Loucy (cell line): ENCODE measurements at regions not wholly inside any gene's neighbourhood (a gene's known extent, or its start where the extent isn't known, plus 50 kb on each side); places are given as distances from the start of the nearest gene placed in this dataset.

Experiments used
- H2AFZ ChIP-seq: fragments of 200-600 bp; sonication (generic); 2 replicates; pipeline ENCODE4 v1.6.0; 2016; ENCODE audit warnings: antibody characterized with exemption, mild to moderate bottlenecking, low read length, moderate library complexity
- H3F3A ChIP-seq: fragments of 200-600 bp; 2 replicates; pipeline ENCODE4 v1.6.0; 2016; ENCODE audit warnings: antibody characterized with exemption, low read depth, mild to moderate bottlenecking
- H3K27me3 ChIP-seq: fragments of 200-600 bp; sonication (generic); 2 replicates; pipeline ENCODE4 v1.6.1; 2014; ENCODE audit warnings: low read length, mild to moderate bottlenecking; ENCODE audit not compliant: insufficient read depth, poor library complexity, severe bottlenecking
- H3K36me3 ChIP-seq: fragments of 200-600 bp; sonication (generic); 2 replicates; pipeline ENCODE4 v1.6.1; 2016; ENCODE audit warnings: low read length; ENCODE audit not compliant: insufficient read depth
- H3K4me1 ChIP-seq: fragments of 200-600 bp; sonication (generic); 2 replicates; pipeline ENCODE4 v1.5.1; 2014; ENCODE audit warnings: low read length, mild to moderate bottlenecking; ENCODE audit not compliant: insufficient read depth, poor library complexity, severe bottlenecking
- H3K4me2 ChIP-seq: fragments of 200-600 bp; sonication (generic); 2 replicates; pipeline ENCODE4 v1.6.0; 2014; ENCODE audit warnings: antibody characterized with exemption, low read length, low read depth, mild to moderate bottlenecking; ENCODE audit not compliant: poor library complexity, severe bottlenecking
- H3K4me3 ChIP-seq: fragments of 200-600 bp; sonication (generic); 2 replicates; pipeline ENCODE4 v1.5.1; 2014; ENCODE audit warnings: low read length, mild to moderate bottlenecking, mixed read lengths; ENCODE audit not compliant: poor library complexity, severe bottlenecking
- H3K79me2 ChIP-seq: fragments of 200-600 bp; sonication (generic); 2 replicates; pipeline ENCODE4 v1.6.1; 2014; ENCODE audit warnings: low read length; ENCODE audit not compliant: insufficient read depth
- H3K9ac ChIP-seq: fragments of 200-600 bp; sonication (generic); 2 replicates; pipeline ENCODE4 v1.6.0; 2014; ENCODE audit warnings: mild to moderate bottlenecking, low read depth, low read length, moderate library complexity; ENCODE audit not compliant: poor library complexity, severe bottlenecking
- H3K9me2 ChIP-seq: fragments of 200-600 bp; sonication (generic); replicated peaks from 2 replicates; pipeline ENCODE4 v1.6.1; 2016; ENCODE audit warnings: low read depth, low read length, mixed read lengths
- H3K9me3 ChIP-seq: fragments of 200-600 bp; sonication (generic); 2 replicates; pipeline ENCODE4 v1.6.1; 2014; ENCODE audit warnings: mild to moderate bottlenecking, antibody characterized with exemption, low read length, low read depth; ENCODE audit not compliant: insufficient read depth
- H4K20me1 ChIP-seq: fragments of 200-600 bp; sonication (generic); 2 replicates; pipeline ENCODE4 v1.6.0; 2014; ENCODE audit warnings: antibody characterized with exemption, low read length, mild to moderate bottlenecking; ENCODE audit not compliant: insufficient read depth, poor library complexity, severe bottlenecking
- EZH2phosphoT487 ChIP-seq: fragments of 200-600 bp; IDR thresholded peaks from 2 replicates; pipeline ENCODE4 v1.6.1; 2018; ENCODE audit warnings: antibody characterized with exemption, mild to moderate bottlenecking, moderate library complexity, borderline replicate concordance
- TF ChIP-seq, protein P1 (sequence below): fragments of 200-600 bp; sonication (generic); conservative IDR thresholded peaks from 2 replicates; pipeline ENCODE4 v1.5.1; 2014; ENCODE audit warnings: mild to moderate bottlenecking, antibody characterized with exemption, low read length

DNA sequence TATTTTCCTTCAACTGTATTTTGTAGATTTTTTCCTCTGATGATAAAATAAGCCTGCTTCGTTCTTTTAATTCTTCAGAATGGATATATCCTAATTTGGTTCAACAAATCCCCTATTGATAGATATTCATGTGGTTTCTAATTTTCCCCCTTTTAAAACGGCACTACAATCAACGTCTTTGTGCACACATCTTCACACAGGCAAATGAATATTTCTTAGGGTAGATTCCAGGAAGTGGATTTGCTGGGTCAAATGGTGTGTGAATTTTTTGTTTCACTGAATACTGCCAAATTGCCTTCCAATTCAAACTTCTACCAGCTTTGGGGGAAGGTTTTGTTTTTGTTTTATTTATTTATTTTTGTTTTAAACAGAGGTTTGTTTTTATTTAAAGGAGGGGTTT lies 287.2 kb downstream of the FOXO1 start:
- H3F3A ChIP-seq, result no peaks in the 10 kb centered on the region
- H3K79me2 ChIP-seq, result no peaks in the 10 kb centered on the region
- H3K9me2 ChIP-seq, result no peaks in the 10 kb centered on the region
- no peaks in the 10 kb centered on the region for H3K27me3 ChIP-seq
- H3K4me3 ChIP-seq, result no peak overlapping the region
- TF ChIP-seq, protein P1, sequence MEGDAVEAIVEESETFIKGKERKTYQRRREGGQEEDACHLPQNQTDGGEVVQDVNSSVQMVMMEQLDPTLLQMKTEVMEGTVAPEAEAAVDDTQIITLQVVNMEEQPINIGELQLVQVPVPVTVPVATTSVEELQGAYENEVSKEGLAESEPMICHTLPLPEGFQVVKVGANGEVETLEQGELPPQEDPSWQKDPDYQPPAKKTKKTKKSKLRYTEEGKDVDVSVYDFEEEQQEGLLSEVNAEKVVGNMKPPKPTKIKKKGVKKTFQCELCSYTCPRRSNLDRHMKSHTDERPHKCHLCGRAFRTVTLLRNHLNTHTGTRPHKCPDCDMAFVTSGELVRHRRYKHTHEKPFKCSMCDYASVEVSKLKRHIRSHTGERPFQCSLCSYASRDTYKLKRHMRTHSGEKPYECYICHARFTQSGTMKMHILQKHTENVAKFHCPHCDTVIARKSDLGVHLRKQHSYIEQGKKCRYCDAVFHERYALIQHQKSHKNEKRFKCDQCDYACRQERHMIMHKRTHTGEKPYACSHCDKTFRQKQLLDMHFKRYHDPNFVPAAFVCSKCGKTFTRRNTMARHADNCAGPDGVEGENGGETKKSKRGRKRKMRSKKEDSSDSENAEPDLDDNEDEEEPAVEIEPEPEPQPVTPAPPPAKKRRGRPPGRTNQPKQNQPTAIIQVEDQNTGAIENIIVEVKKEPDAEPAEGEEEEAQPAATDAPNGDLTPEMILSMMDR, result no peak
- no peaks in the 10 kb centered on the region for H3K36me3 ChIP-seq
- H4K20me1 ChIP-seq, result no peaks in the 10 kb centered on the region
- H3K9me3 ChIP-seq, result no peaks in the 10 kb centered on the region
- H2AFZ ChIP-seq, result no peak overlapping the region
- H3K4me1 ChIP-seq, result peaks cover 11% of the 10 kb centered on the region
- H3K4me2 ChIP-seq, result no peak overlapping the region
- H3K9ac ChIP-seq, result no peak overlapping the region

DNA sequence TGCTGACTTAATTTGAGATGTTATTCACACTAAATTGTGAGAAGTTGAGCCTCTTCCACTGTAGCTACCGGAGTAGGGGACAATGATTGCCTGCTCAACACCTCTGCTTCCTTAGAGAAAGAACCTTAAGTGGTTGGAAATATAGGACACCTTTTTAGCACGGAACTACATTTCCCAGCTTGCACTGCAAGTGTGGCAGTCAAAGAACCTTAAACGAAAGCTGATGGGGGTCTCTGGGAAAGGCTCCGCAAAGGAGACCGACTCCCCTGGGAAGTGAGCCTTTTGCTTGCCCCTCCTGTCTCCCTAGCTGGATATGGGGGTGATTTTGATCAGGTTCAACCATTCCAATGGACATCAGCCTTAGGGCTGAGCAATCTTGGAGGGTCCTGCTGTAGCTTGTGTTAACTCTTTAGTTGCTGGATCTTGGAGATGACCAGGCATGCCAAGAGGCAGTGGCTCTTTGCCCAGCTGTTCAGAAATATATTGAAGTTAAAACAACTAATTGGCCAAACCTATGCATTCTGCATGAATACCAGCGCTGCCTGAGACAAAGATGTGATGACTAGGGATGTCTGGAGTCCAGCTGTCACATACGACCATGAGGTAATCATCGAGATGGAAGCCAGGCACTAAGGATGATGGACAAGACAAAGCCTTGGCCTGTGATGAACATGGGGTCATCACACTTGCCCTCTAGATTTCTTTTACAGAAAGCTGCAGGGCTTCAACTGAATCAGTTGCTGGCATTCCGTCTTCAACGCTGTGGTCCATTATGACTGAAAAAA lies 286.5 kb downstream of the FOXO1 start:
- H2AFZ ChIP-seq, result no peak overlapping the region
- no peaks in the 10 kb centered on the region for H4K20me1 ChIP-seq
- H3K4me1 ChIP-seq, result peaks cover 15% of the 10 kb centered on the region
- H3K9me2 ChIP-seq, result no peaks in the 10 kb centered on the region
- no peak overlapping the region for H3K4me3 ChIP-seq
- no peaks in the 10 kb centered on the region for H3K36me3 ChIP-seq
- H3K9ac ChIP-seq, result no peak overlapping the region
- no peaks in the 10 kb centered on the region for H3F3A ChIP-seq
- TF ChIP-seq, protein P1, result no peak
- H3K27me3 ChIP-seq, result no peaks in the 10 kb centered on the region
- no peaks in the 10 kb centered on the region for H3K9me3 ChIP-seq
- no peak overlapping the region for H3K4me2 ChIP-seq
- H3K79me2 ChIP-seq, result no peaks in the 10 kb centered on the region

DNA sequence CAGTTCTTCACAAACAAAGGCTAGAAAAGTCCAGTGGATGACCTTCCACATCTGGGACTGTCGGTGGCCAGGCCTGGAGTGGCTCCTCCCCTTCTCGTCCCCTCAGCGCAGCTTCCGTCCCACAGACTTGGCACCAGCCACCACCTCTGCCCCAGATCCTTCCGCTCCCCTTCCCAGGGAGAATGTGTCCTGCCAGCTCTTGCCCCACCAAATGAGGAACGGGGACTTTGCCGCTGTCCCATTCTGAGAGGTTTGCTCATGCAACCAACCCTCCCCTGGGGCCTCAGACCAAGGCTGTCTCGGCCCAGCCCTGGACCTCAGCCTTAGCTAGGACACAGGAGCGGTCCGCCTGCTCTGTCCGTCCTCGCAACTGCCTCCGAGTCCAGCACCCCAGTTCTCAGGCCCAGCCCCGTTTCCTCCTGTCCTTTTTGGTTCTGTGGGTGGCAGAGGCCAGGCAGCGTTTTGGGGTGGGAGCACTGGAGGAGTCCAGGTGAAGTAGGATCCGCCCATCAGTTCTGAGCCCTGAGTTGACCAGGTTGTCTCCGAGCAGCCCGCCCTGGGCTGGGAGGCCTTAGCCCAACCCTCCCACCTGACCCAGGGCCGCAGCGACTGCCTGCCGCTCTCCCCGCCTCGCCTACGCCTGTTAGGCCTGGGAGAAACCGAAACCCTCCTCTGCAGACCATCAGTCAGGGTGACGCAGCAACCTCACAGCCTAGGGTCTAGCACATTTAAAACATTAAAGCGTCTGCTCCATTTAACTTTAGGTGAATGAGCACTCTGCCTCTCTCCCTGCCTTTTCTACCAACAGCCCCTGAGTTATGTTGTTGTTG lies 284.3 kb downstream of the FOXO1 start:
- H3K4me1 ChIP-seq, result peaks cover 7% of the 10 kb centered on the region
- no peak overlapping the region for H3K9ac ChIP-seq
- no peak overlapping the region for H3K4me3 ChIP-seq
- H2AFZ ChIP-seq, result no peak overlapping the region
- no peak overlapping the region for H3K4me2 ChIP-seq
- no peaks in the 10 kb centered on the region for H4K20me1 ChIP-seq
- H3K36me3 ChIP-seq, result no peaks in the 10 kb centered on the region
- no peaks in the 10 kb centered on the region for H3K9me2 ChIP-seq
- H3K27me3 ChIP-seq, result no peaks in the 10 kb centered on the region
- H3F3A ChIP-seq, result no peaks in the 10 kb centered on the region
- no peaks in the 10 kb centered on the region for H3K9me3 ChIP-seq
- no peak for TF ChIP-seq EZH2phosphoT487
- TF ChIP-seq, protein P1, result no peak
- H3K79me2 ChIP-seq, result no peaks in the 10 kb centered on the region
